Astrocyte (in vitro differentiated cells and primary cell): ENCODE measurements at regions not wholly inside any gene's neighbourhood (a gene's known extent, or its start where the extent isn't known, plus 50 kb on each side); places are given as distances from the start of the nearest gene placed in this dataset.

Experiments
- DNase-seq: peaks from one replicate; pipeline ENCODE4 v3.0.0-alpha.2; 2010; ENCODE audit warnings: low read depth
- FAIRE-seq: peaks from 2 replicates; lab custom pipeline; 2011; peaks lifted over from hg19 to GRCh38; lab: Jason Lieb, UNC
- H2AFZ ChIP-seq: 2 replicates; pipeline ENCODE4 v1.6.0; 2012; ENCODE audit warnings: low read depth, low read length, inconsistent platforms
- H3K27ac ChIP-seq: 2 replicates; pipeline ENCODE4 v1.5.1; 2011; ENCODE audit warnings: low read depth, low read length, inconsistent platforms
- H3K27me3 ChIP-seq: 2 replicates; pipeline ENCODE4 v1.6.0; 2011; ENCODE audit warnings: low read length, inconsistent platforms; ENCODE audit not compliant: insufficient read depth
- H3K36me3 ChIP-seq: 2 replicates; pipeline ENCODE4 v1.5.1; 2011; ENCODE audit warnings: low read length, inconsistent platforms; ENCODE audit not compliant: insufficient read depth
- H3K4me1 ChIP-seq: 2 replicates; pipeline ENCODE4 v1.5.1; 2011; ENCODE audit warnings: low read length, inconsistent platforms; ENCODE audit not compliant: insufficient read depth
- H3K4me2 ChIP-seq: 2 replicates; pipeline ENCODE4 v1.6.0; 2012; ENCODE audit warnings: low read length, inconsistent platforms
- H3K4me3 ChIP-seq: 2 replicates; pipeline ENCODE4 v1.5.1; 2011; ENCODE audit warnings: low read depth, mild to moderate bottlenecking, low read length, inconsistent platforms; ENCODE audit not compliant: insufficient read depth
- H3K79me2 ChIP-seq: 2 replicates; pipeline ENCODE4 v1.6.0; 2012; ENCODE audit warnings: mild to moderate bottlenecking, low read length, inconsistent platforms; ENCODE audit not compliant: insufficient read depth
- H3K9ac ChIP-seq: 2 replicates; pipeline ENCODE4 v1.6.0; 2012; ENCODE audit warnings: mild to moderate bottlenecking, low read length, inconsistent platforms
- H3K9me3 ChIP-seq: 2 replicates; pipeline ENCODE4 v1.5.1; 2012; ENCODE audit warnings: low read depth, mild to moderate bottlenecking, low read length, inconsistent platforms; ENCODE audit not compliant: insufficient read depth
- H4K20me1 ChIP-seq: 2 replicates; pipeline ENCODE4 v1.6.0; 2012; ENCODE audit warnings: low read length, inconsistent platforms; ENCODE audit not compliant: insufficient read depth
- H3K27ac Mint-ChIP-seq: one replicate; pipeline ENCODE4 v1.8.0; 2021; ENCODE audit warnings: mild to moderate bottlenecking, mixed read lengths; ENCODE audit not compliant: unreplicated experiment
- H3K27me3 Mint-ChIP-seq: one replicate; pipeline ENCODE4 v1.8.0; 2021; ENCODE audit warnings: low read depth, mixed read lengths; ENCODE audit not compliant: unreplicated experiment
- H3K36me3 Mint-ChIP-seq: one replicate; pipeline ENCODE4 v1.8.0; 2021; ENCODE audit warnings: low read depth, mixed read lengths; ENCODE audit not compliant: unreplicated experiment
- H3K4me1 Mint-ChIP-seq: one replicate; pipeline ENCODE4 v1.8.0; 2021; ENCODE audit warnings: low read depth, mixed read lengths; ENCODE audit not compliant: unreplicated experiment
- H3K4me3 Mint-ChIP-seq: one replicate; pipeline ENCODE4 v1.8.0; 2021; ENCODE audit warnings: mild to moderate bottlenecking, moderate library complexity, mixed read lengths; ENCODE audit not compliant: unreplicated experiment
- H3K9me3 Mint-ChIP-seq: one replicate; pipeline ENCODE4 v1.8.0; 2021; ENCODE audit warnings: mild to moderate bottlenecking, mixed read lengths; ENCODE audit not compliant: unreplicated experiment
- CTCF ChIP-seq: IDR thresholded peaks from 2 replicates; pipeline ENCODE4 v1.5.1; 2011; ENCODE audit warnings: low read depth, mild to moderate bottlenecking, inconsistent platforms, low read length, moderate library complexity; ENCODE audit not compliant: insufficient read depth
- EZH2 ChIP-seq: IDR thresholded peaks from 2 replicates; pipeline ENCODE4 v1.6.1; 2012; ENCODE audit warnings: mild to moderate bottlenecking, low read length, inconsistent platforms; ENCODE audit not compliant: insufficient read depth

- H3K4me1 ChIP-seq: no peaks in the 10 kb centered on the region
- Mint-ChIP-seq H3K4me3 (no peak overlapping the region), H3K27ac (no peak overlapping the region), H3K36me3 (no peaks in the 10 kb centered on the region), H3K27me3 (no peaks in the 10 kb centered on the region), H3K4me1 (no peaks in the 10 kb centered on the region), H3K9me3 (peaks cover 2% of the 10 kb centered on the region)
- no peak for FAIRE-seq
- no peak overlapping the region for H3K4me3 ChIP-seq
- TF ChIP-seq EZH2: no peak
- no peak for TF ChIP-seq CTCF
- H3K79me2 ChIP-seq: no peaks in the 10 kb centered on the region
- no peaks in the 10 kb centered on the region for H3K27me3 ChIP-seq
- no peak overlapping the region for H2AFZ ChIP-seq
- no peak overlapping the region for H3K27ac ChIP-seq
- no peaks in the 10 kb centered on the region for H3K9me3 ChIP-seq
- H4K20me1 ChIP-seq: no peaks in the 10 kb centered on the region
- H3K36me3 ChIP-seq: no peaks in the 10 kb centered on the region
- H3K9ac ChIP-seq: no peak overlapping the region
- no peak for DNase-seq
- no peak overlapping the region for H3K4me2 ChIP-seq
These were observed 1138.5 kb downstream of the CDH11 start for GRCh38 chr16:63983401-63983800.

GRCh38 chr16:63982741-63983140, 1139.1 kb downstream of the CDH11 start:
- no peak overlapping the region for H3K4me2 ChIP-seq
- H3K27ac Mint-ChIP-seq: no peak overlapping the region
- H3K9me3 Mint-ChIP-seq: peaks cover 2% of the 10 kb centered on the region

More at GRCh38 chr16:63982741-63983140, 1139.1 kb downstream of the CDH11 start:
- Histone ChIP-seq H4K20me1 (no peaks in the 10 kb centered on the region), H3K36me3 (no peaks in the 10 kb centered on the region), H3K9me3 (no peaks in the 10 kb centered on the region), H3K27ac (no peak overlapping the region), H3K27me3 (no peaks in the 10 kb centered on the region), H2AFZ (no peak overlapping the region), H3K4me1 (no peaks in the 10 kb centered on the region), H3K4me3 (no peak overlapping the region), H3K9ac (no peak overlapping the region), H3K79me2 (no peaks in the 10 kb centered on the region)
- DNase-seq (no peak), FAIRE-seq (no peak)
- Mint-ChIP-seq H3K36me3 (no peaks in the 10 kb centered on the region), H3K27me3 (no peaks in the 10 kb centered on the region), H3K4me1 (no peaks in the 10 kb centered on the region), H3K4me3 (no peak overlapping the region)
- TF ChIP-seq EZH2: no peak
- TF ChIP-seq CTCF: no peak
